ENCODE measurements at regions not wholly inside any gene's neighbourhood (a gene's known extent, or its start where the extent isn't known, plus 50 kb on each side); places are given as distances from the start of the nearest gene placed in this dataset.

DNA sequence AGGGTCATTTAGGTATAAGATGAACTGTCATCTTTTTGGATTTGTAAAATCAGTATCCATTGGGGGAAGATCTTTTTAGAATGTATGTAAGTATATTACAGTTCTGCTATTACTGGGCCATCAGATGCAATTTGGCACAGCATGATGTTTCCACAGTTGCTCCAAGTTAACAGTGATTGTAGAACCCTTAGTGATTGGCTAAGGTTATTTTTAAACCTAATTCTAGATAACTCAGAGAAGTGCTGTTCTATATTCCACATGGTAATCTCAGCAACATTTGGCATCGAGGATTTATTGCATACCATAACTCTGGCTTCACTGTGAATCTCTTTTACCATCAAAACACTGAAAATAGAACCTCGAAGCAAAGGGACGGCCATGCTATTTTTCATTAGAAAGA is 215.7 kb upstream of the HAND2 start:
- TF ChIP-seq, protein P1, sequence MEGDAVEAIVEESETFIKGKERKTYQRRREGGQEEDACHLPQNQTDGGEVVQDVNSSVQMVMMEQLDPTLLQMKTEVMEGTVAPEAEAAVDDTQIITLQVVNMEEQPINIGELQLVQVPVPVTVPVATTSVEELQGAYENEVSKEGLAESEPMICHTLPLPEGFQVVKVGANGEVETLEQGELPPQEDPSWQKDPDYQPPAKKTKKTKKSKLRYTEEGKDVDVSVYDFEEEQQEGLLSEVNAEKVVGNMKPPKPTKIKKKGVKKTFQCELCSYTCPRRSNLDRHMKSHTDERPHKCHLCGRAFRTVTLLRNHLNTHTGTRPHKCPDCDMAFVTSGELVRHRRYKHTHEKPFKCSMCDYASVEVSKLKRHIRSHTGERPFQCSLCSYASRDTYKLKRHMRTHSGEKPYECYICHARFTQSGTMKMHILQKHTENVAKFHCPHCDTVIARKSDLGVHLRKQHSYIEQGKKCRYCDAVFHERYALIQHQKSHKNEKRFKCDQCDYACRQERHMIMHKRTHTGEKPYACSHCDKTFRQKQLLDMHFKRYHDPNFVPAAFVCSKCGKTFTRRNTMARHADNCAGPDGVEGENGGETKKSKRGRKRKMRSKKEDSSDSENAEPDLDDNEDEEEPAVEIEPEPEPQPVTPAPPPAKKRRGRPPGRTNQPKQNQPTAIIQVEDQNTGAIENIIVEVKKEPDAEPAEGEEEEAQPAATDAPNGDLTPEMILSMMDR (IDR thresholded peaks at IDR 0.05): no peak
- TF ChIP-seq POLR2A (IDR thresholded peaks at IDR 0.05) (no peak), POLR2AphosphoS5 (IDR thresholded peaks at IDR 0.05) (no peak)
